ENCODE measurements at regions not wholly inside any gene's neighbourhood (a gene's known extent, or its start where the extent isn't known, plus 50 kb on each side); places are given as distances from the start of the nearest gene placed in this dataset.

DNA sequence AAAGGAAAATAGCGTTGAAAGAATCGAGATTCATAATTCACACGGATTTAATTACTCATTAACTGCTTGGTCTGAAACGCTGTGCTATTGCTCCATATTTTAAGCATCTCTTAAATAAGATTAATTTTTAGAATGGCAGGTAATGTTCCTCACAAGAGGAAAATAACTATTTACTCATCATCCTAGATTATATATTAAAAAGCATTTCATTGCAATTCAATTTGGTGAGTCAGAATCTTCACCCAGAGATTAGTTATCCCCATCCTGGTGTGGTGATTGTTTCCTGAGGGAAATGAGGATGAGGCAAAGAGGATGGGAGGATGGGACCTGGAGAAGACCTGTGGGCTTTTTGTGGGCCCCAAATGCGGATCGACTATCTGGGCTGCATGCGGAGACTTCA, 145.5 kb upstream of the MAP1B start:
- no peaks in the 10 kb centered on the region for H3K36me3 Mint-ChIP-seq (ENCODE audit: low read depth)

GRCh38 chr5:71969460-71969859, 137.8 kb upstream of the MAP1B start:
- no peak for DNase-seq
- H3K27me3 Mint-ChIP-seq (ENCODE audit: low read depth, poor library complexity): peaks cover 14% of the 10 kb centered on the region
- no peak for TF ChIP-seq CTCF (IDR thresholded peaks at IDR 0.05)
- no peak overlapping the region for H3K4me3 Mint-ChIP-seq
- H3K27ac Mint-ChIP-seq: no peak overlapping the region
- no peaks in the 10 kb centered on the region for H3K4me1 Mint-ChIP-seq
- no peaks in the 10 kb centered on the region for H3K36me3 Mint-ChIP-seq (ENCODE audit: low read depth)
- no peaks in the 10 kb centered on the region for H3K9me3 Mint-ChIP-seq

More for the DNA sequence above, 145.5 kb upstream of the MAP1B start:
- H3K9me3 Mint-ChIP-seq: no peaks in the 10 kb centered on the region
- no peak for TF ChIP-seq CTCF (IDR thresholded peaks at IDR 0.05)
- H3K4me3 Mint-ChIP-seq: no peak overlapping the region
- H3K4me1 Mint-ChIP-seq: peaks cover 4% of the 10 kb centered on the region
- no peak for DNase-seq
- H3K27me3 Mint-ChIP-seq (ENCODE audit: low read depth, poor library complexity): peaks cover 7% of the 10 kb centered on the region
- no peak overlapping the region for H3K27ac Mint-ChIP-seq

- no peak overlapping the region for H3K27ac Mint-ChIP-seq
- H3K4me3 Mint-ChIP-seq: no peak overlapping the region
Observed at GRCh38 chr5:71971862-71972261, 135.4 kb upstream of the MAP1B start.

GRCh38 chr5:71972777-71973473, 134.3 kb upstream of the MAP1B start:
- no peak for DNase-seq
- Mint-ChIP-seq H3K4me3 (no peak overlapping the region), H3K27ac (no peak overlapping the region)

More at GRCh38 chr5:71971862-71972261, 135.4 kb upstream of the MAP1B start:
- peaks cover 7% of the 10 kb centered on the region for H3K27me3 Mint-ChIP-seq (ENCODE audit: low read depth, poor library complexity)
- H3K4me1 Mint-ChIP-seq: no peaks in the 10 kb centered on the region
- TF ChIP-seq CTCF (IDR thresholded peaks at IDR 0.05): no peak
- H3K9me3 Mint-ChIP-seq: no peaks in the 10 kb centered on the region
- H3K36me3 Mint-ChIP-seq (ENCODE audit: low read depth): no peaks in the 10 kb centered on the region
- DNase-seq: no peak

DNA sequence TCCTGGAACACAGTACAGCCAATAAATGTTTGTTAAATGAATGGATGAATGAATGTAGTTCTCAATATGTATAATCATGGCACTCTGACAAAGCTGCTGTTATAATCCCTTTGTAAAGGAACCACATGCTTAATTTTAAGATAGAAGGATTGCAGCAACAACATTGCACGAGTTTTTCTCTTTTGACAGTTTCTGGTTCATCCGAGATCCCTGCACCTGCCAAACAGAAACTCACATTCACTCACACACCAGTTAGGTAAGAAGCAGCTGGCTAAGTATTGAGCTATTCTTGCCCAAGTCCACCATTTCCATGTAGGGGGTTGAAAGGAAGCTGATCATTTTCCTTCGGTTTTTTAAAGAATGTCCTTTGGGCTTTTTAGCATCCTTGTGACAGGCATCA, 133.7 kb upstream of the MAP1B start:
- peaks cover 5% of the 10 kb centered on the region for H3K4me1 Mint-ChIP-seq
- H3K27me3 Mint-ChIP-seq (ENCODE audit: low read depth, poor library complexity): peaks cover 9% of the 10 kb centered on the region
- TF ChIP-seq CTCF (IDR thresholded peaks at IDR 0.05): no peak
- H3K9me3 Mint-ChIP-seq: no peaks in the 10 kb centered on the region
- H3K4me3 Mint-ChIP-seq: no peak overlapping the region
- no peak for DNase-seq
- no peak overlapping the region for H3K27ac Mint-ChIP-seq
- H3K36me3 Mint-ChIP-seq (ENCODE audit: low read depth): no peaks in the 10 kb centered on the region

More at GRCh38 chr5:71972777-71973473, 134.3 kb upstream of the MAP1B start:
- no peak for TF ChIP-seq CTCF (IDR thresholded peaks at IDR 0.05)
- Mint-ChIP-seq H3K4me1 (peaks cover 5% of the 10 kb centered on the region), H3K9me3 (no peaks in the 10 kb centered on the region), H3K27me3 (ENCODE audit: low read depth, poor library complexity) (peaks cover 9% of the 10 kb centered on the region), H3K36me3 (ENCODE audit: low read depth) (no peaks in the 10 kb centered on the region)

DNA sequence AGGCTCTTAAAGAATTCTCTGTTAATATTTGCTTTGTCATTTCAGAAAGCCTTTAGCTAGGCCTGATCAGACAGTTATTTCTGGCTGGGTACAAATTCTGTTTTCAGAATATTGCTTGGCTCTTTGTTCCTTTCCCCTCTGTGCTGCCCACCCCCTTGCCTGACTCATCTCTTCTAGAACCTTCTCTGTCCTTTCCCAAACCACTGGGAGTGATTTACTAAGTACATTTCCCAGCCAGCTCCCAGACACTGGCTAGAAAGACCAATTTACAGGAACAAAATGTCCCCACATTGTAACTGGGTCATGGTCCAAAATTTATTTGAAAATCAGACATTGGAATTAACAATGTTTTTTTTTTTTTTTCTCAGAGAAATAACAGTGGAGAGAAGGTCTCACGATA, 133.1 kb upstream of the MAP1B start:
- peaks cover 5% of the 10 kb centered on the region for H3K4me1 Mint-ChIP-seq
- DNase-seq: no peak
- H3K27me3 Mint-ChIP-seq (ENCODE audit: low read depth, poor library complexity): peaks cover 9% of the 10 kb centered on the region
- H3K36me3 Mint-ChIP-seq (ENCODE audit: low read depth): no peaks in the 10 kb centered on the region
- no peak overlapping the region for H3K27ac Mint-ChIP-seq
- no peak overlapping the region for H3K4me3 Mint-ChIP-seq
- no peaks in the 10 kb centered on the region for H3K9me3 Mint-ChIP-seq
- TF ChIP-seq CTCF (IDR thresholded peaks at IDR 0.05): no peak

Measured in nephron progenitor cell (in vitro differentiated cells).